Common myeloid progenitor, CD34-positive (primary cell): ENCODE measurements at regions not wholly inside any gene's neighbourhood (a gene's known extent, or its start where the extent isn't known, plus 50 kb on each side); places are given as distances from the start of the nearest gene placed in this dataset.

ENCODE experiments used
- CTCF ChIA-PET: fragments of 350-600 bp; sonication (Branson Sonifier 250); formaldehyde crosslinking; loops from one replicate; lab custom pipeline; 2021; ENCODE audit warnings: antibody characterized with exemption; lab: Charles Lee
- POLR2A ChIA-PET: fragments of 350-600 bp; sonication (Branson Sonifier 250); formaldehyde crosslinking; loops from one replicate; lab custom pipeline; 2021; ENCODE audit warnings: antibody characterized with exemption; lab: Charles Lee
- DNase-seq, 3 donors: peaks; one replicate each; pipeline versions ENCODE4 v3.0.0 to v3.0.0-alpha.2; 2013
- H3K27ac ChIP-seq, 2 experiments: 1 replicate in 1 of 2; 2 replicates in 1 of 2; pipeline ENCODE4 v1.7.0; 2013; ENCODE audit warnings: inconsistent platforms in 2 of 2, low read length in 2 of 2, mild to moderate bottlenecking in 2 of 2, low read depth in 1 of 2, moderate library complexity in 1 of 2; ENCODE audit not compliant: severe bottlenecking in 2 of 2, insufficient read depth in 1 of 2, poor library complexity in 1 of 2
- H3K27me3 ChIP-seq, 5 experiments: replicated peaks in 2 of 5; 1 replicate in 3 of 5; 2 replicates in 2 of 5; pipeline versions ENCODE4 v1.6.1 to v1.7.0; 2013; ENCODE audit warnings: low read length in 4 of 5, mild to moderate bottlenecking in 2 of 5, moderate library complexity in 2 of 5, inconsistent platforms in 1 of 5; ENCODE audit not compliant: insufficient read depth in 5 of 5, control insufficient read depth in 4 of 5
- H3K36me3 ChIP-seq, 4 experiments: 1 replicate in 2 of 4; 2 replicates in 2 of 4; pipeline versions ENCODE4 v1.6.1 to v1.7.0; 2013; ENCODE audit warnings: low read length in 3 of 4, control low read depth in 1 of 4, mild to moderate bottlenecking in 1 of 4; ENCODE audit not compliant: control insufficient read depth in 4 of 4, insufficient read depth in 4 of 4
- H3K4me1 ChIP-seq, 4 experiments: 1 replicate in 3 of 4; 2 replicates in 1 of 4; pipeline versions ENCODE4 v1.6.1 to v1.7.1; 2013; ENCODE audit warnings: low read length in 3 of 4, mild to moderate bottlenecking in 3 of 4, control low read depth in 1 of 4, inconsistent platforms in 1 of 4, moderate library complexity in 1 of 4; ENCODE audit not compliant: control insufficient read depth in 4 of 4, insufficient read depth in 4 of 4; ENCODE audit errors: control extremely low read depth in 1 of 4
- H3K4me3 ChIP-seq, 7 experiments: 1 replicate in 4 of 7; 2 replicates in 3 of 7; pipeline versions ENCODE4 v1.5.1 to v1.7.0; 2013; ENCODE audit warnings: mild to moderate bottlenecking in 7 of 7, low read length in 6 of 7, moderate library complexity in 6 of 7, inconsistent platforms in 2 of 7, low read depth in 2 of 7, control low read depth in 1 of 7; ENCODE audit not compliant: insufficient read depth in 4 of 7, control insufficient read depth in 1 of 7; ENCODE audit errors: extremely low read depth in 1 of 7
- H3K9me3 ChIP-seq, 5 experiments: 1 replicate in 4 of 5; 2 replicates in 1 of 5; pipeline versions ENCODE4 v1.6.1 to v1.7.1; 2013; ENCODE audit warnings: low read length in 4 of 5, mild to moderate bottlenecking in 2 of 5, inconsistent platforms in 1 of 5, low read depth in 1 of 5, moderate library complexity in 1 of 5; ENCODE audit not compliant: control insufficient read depth in 4 of 5, insufficient read depth in 2 of 5; ENCODE audit errors: control extremely low read depth in 1 of 5
- WGBS: methylation state at CpG from one replicate; pipeline ENCODE4 v1.1.5; 2013; ENCODE audit not compliant: insufficient coverage; 5-methylcytosine and 5-hydroxymethylcytosine counted together

- ChIA-PET CTCF (no interaction called here), POLR2A (no interaction called here)
- no peak overlapping the region for H3K27ac ChIP-seq
- H3K27me3 ChIP-seq = no peaks in the 10 kb centered on the region
- H3K4me3 ChIP-seq = no peak overlapping the region
- no peaks in the 10 kb centered on the region for H3K36me3 ChIP-seq
- H3K4me1 ChIP-seq = no peaks in the 10 kb centered on the region
- no peak for DNase-seq
- 100% methylated on average over 4 of the region's 4 CpGs for WGBS
- no peaks in the 10 kb centered on the region for H3K9me3 ChIP-seq
Measured at GRCh38 chr6:24056567-24056966, 69.4 kb upstream of the NRSN1 start.

GRCh38 chr6:24057030-24057429, 69.0 kb upstream of the NRSN1 start:
- POLR2A ChIA-PET = no interaction called here
- H3K36me3 ChIP-seq = no peaks in the 10 kb centered on the region

GRCh38 chr6:24060982-24061754, 64.8 kb upstream of the NRSN1 start:
- Histone ChIP-seq H3K27ac (no peak overlapping the region), H3K4me3 (no peak overlapping the region), H3K36me3 (no peaks in the 10 kb centered on the region), H3K4me1 (no peaks in the 10 kb centered on the region), H3K9me3 (peaks cover 0 to 3% (median 0%) of the 10 kb centered on the region in 5 experiments), H3K27me3 (no peaks in the 10 kb centered on the region)
- no CpG with 5 or more reads among the region's 2 CpGs for WGBS
- no peak for DNase-seq
- ChIA-PET CTCF (interaction anchor here (0.6 kb wide), 1 partner anchor 27 kb away, joined by 3 read pairs; no protein-coding TSS in a partner anchor), POLR2A (no interaction called here)

More at GRCh38 chr6:24057030-24057429, 69.0 kb upstream of the NRSN1 start:
- Histone ChIP-seq H3K27ac (no peak overlapping the region), H3K4me1 (no peaks in the 10 kb centered on the region), H3K27me3 (no peaks in the 10 kb centered on the region), H3K9me3 (no peaks in the 10 kb centered on the region), H3K4me3 (no peak overlapping the region)
- WGBS = 100% methylated on average over 1 of the region's 3 CpGs
- CTCF ChIA-PET = no interaction called here
- DNase-seq = no peak

GRCh38 chr6:24064106-24064505, 61.9 kb upstream of the NRSN1 start:
- DNase-seq = peak; percentile 2 to 22 (median 21)
- Histone ChIP-seq H3K4me1 (no peaks in the 10 kb centered on the region), H3K27me3 (no peaks in the 10 kb centered on the region), H3K4me3 (no peak overlapping the region), H3K9me3 (peaks cover 0 to 4% (median 0%) of the 10 kb centered on the region in 5 experiments), H3K27ac (no peak overlapping the region), H3K36me3 (no peaks in the 10 kb centered on the region)
- no CpG with 5 or more reads among the region's 1 CpG for WGBS
- ChIA-PET POLR2A (no interaction called here), CTCF (no interaction called here)

- Histone ChIP-seq H3K27me3 (no peaks in the 10 kb centered on the region), H3K27ac (no peak overlapping the region), H3K36me3 (no peaks in the 10 kb centered on the region), H3K4me1 (no peaks in the 10 kb centered on the region), H3K4me3 (no peak overlapping the region), H3K9me3 (peaks cover 0 to 4% (median 0%) of the 10 kb centered on the region in 5 experiments)
- ChIA-PET POLR2A (no interaction called here), CTCF (no interaction called here)
- no CpG with 5 or more reads among the region's 1 CpG for WGBS
- DNase-seq = no peak
Measured at GRCh38 chr6:24064832-24065231, 61.2 kb upstream of the NRSN1 start.

GRCh38 chr6:24069526-24069925, 56.5 kb upstream of the NRSN1 start:
- H3K36me3 ChIP-seq = no peaks in the 10 kb centered on the region
- CTCF ChIA-PET = no interaction called here
- DNase-seq = no peak
- 88% methylated on average over 1 of the region's 3 CpGs for WGBS
- H3K9me3 ChIP-seq = peaks cover 0 to 4% (median 0%) of the 10 kb centered on the region in 5 experiments
- H3K27ac ChIP-seq = no peak overlapping the region
- H3K27me3 ChIP-seq = no peaks in the 10 kb centered on the region
- POLR2A ChIA-PET = no interaction called here
- H3K4me1 ChIP-seq = no peaks in the 10 kb centered on the region
- no peak overlapping the region for H3K4me3 ChIP-seq

GRCh38 chr6:24072038-24072746, 53.8 kb upstream of the NRSN1 start:
- WGBS = no CpG with 5 or more reads among the region's 6 CpGs
- H3K4me3 ChIP-seq = no peak overlapping the region
- DNase-seq = no peak
- no peaks in the 10 kb centered on the region for H3K9me3 ChIP-seq
- H3K27me3 ChIP-seq = no peaks in the 10 kb centered on the region
- H3K4me1 ChIP-seq = no peaks in the 10 kb centered on the region
- CTCF ChIA-PET = no interaction called here
- no peaks in the 10 kb centered on the region for H3K36me3 ChIP-seq
- no peak overlapping the region for H3K27ac ChIP-seq
- POLR2A ChIA-PET = no interaction called here
